GM12878 (cell line): ENCODE measurements at regions not wholly inside any gene's neighbourhood (a gene's known extent, or its start where the extent isn't known, plus 50 kb on each side); places are given as distances from the start of the nearest gene placed in this dataset.

Source experiments
- ATAC-seq: fragments of 200-7000 bp; cut with Tn5 transposase; 3 replicates; pipeline ENCODE4 v1.9.1; 2020; ENCODE audit warnings: mild to moderate bottlenecking, moderate library complexity
- BruUV-seq: library from RNA; stranded (reverse); fragments of 400-500 nt; replicated peaks from 2 replicates; lab custom pipeline; 2021; lab: Mats Ljungman, UMichigan
- CTCF ChIA-PET: fragments of 300-600 bp; sonication (Branson Sonifier 250); formaldehyde crosslinking; extraction: SDS; loops from one replicate; lab custom pipeline; 2021; ENCODE audit warnings: inconsistent platforms; lab: Yijun Ruan, JAX
- POLR2A ChIA-PET: fragments of 350-600 bp; formaldehyde crosslinking; extraction: SDS; loops from one replicate; lab custom pipeline; 2021; ENCODE audit warnings: inconsistent platforms; lab: Charles Lee
- RAD21 ChIA-PET: fragments of 300-600 bp; sonication (Branson Sonifier 250); formaldehyde crosslinking; loops from one replicate; lab custom pipeline; 2023; ENCODE audit warnings: antibody characterized with exemption; ENCODE audit not compliant: unreplicated experiment; lab: Charles Lee
- SMC1A ChIA-PET: fragments of 300-600 bp; sonication (Branson Sonifier 250); formaldehyde crosslinking; loops from one replicate; lab custom pipeline; 2023; ENCODE audit not compliant: unreplicated experiment, uncharacterized antibody; lab: Charles Lee
- DNase-seq: peaks from one replicate; pipeline ENCODE4 v3.0.0-alpha.2; 2011; ENCODE audit warnings: low read depth, low spot score
- FAIRE-seq: peaks from 3 replicates; lab custom pipeline; 2011; peaks lifted over from hg19 to GRCh38; lab: Jason Lieb, UNC
- H2AFZ ChIP-seq: 2 replicates; pipeline ENCODE4 v1.6.0; 2011; ENCODE audit warnings: low read depth, low read length, control low read depth; ENCODE audit not compliant: control insufficient read depth
- H3K27ac ChIP-seq: 2 replicates; pipeline ENCODE4 v1.5.1; 2011; ENCODE audit warnings: control low read depth; ENCODE audit not compliant: control insufficient read depth, insufficient read depth
- H3K27me3 ChIP-seq, 2 experiments: replicated peaks in 1 of 2; 2 replicates each; pipeline versions ENCODE4 v1.6.0 to v1.6.1; 2011; ENCODE audit warnings: low read length in 1 of 2; ENCODE audit not compliant: control insufficient read depth in 2 of 2, insufficient read depth in 2 of 2
- H3K36me3 ChIP-seq, 2 experiments: 2 replicates each; pipeline ENCODE4 v1.5.1; 2011; ENCODE audit warnings: low read length in 1 of 2; ENCODE audit not compliant: control insufficient read depth in 2 of 2, insufficient read depth in 2 of 2
- H3K4me1 ChIP-seq: 2 replicates; pipeline ENCODE4 v1.6.1; 2011; ENCODE audit warnings: mild to moderate bottlenecking, low read length, moderate library complexity, mixed read lengths; ENCODE audit not compliant: control insufficient read depth, insufficient read depth
- H3K4me2 ChIP-seq: 2 replicates; pipeline ENCODE4 v1.6.0; 2011; ENCODE audit warnings: control low read depth; ENCODE audit not compliant: control insufficient read depth, insufficient read depth
- H3K4me3 ChIP-seq: fragments of 200-600 bp; sonication (generic); 2 replicates; pipeline ENCODE4 v1.5.1; 2016
- H3K79me2 ChIP-seq: 2 replicates; pipeline ENCODE4 v1.6.0; 2011; ENCODE audit warnings: low read length; ENCODE audit not compliant: control insufficient read depth, insufficient read depth
- H3K9ac ChIP-seq: 2 replicates; pipeline ENCODE4 v1.8.0; 2011; ENCODE audit warnings: low read length, control low read depth, mixed read lengths; ENCODE audit not compliant: control insufficient read depth, insufficient read depth
- H3K9me3 ChIP-seq: replicated peaks from 3 replicates; pipeline ENCODE4 v1.5.1; 2011; ENCODE audit warnings: mild to moderate bottlenecking, low read length; ENCODE audit not compliant: control insufficient read depth, insufficient read depth
- H4K20me1 ChIP-seq: 2 replicates; pipeline ENCODE4 v1.6.0; 2011; ENCODE audit not compliant: control insufficient read depth, insufficient read depth
- BRCA1 ChIP-seq: IDR thresholded peaks from 2 replicates; pipeline ENCODE4 v1.6.1; 2011; ENCODE audit warnings: low read depth, low read length, improper control_type of control experiment
- EZH2 ChIP-seq: IDR thresholded peaks from 2 replicates; pipeline ENCODE4 v1.6.1; 2012; ENCODE audit warnings: low read depth, mild to moderate bottlenecking, control low read depth, inconsistent platforms, low read length, borderline replicate concordance; ENCODE audit not compliant: control insufficient read depth
- FOXM1 ChIP-seq: IDR thresholded peaks from 2 replicates; pipeline ENCODE4 v1.6.1; 2012; ENCODE audit warnings: low read depth, mild to moderate bottlenecking, inconsistent platforms, low read length, moderate library complexity
- NR2C2 ChIP-seq: IDR thresholded peaks from 2 replicates; pipeline ENCODE4 v1.6.1; 2011; ENCODE audit warnings: borderline replicate concordance, low read depth; ENCODE audit not compliant: control insufficient read depth, insufficient read length
- RAD21 ChIP-seq: IDR thresholded peaks from 2 replicates; pipeline ENCODE4 v1.6.1; 2011; ENCODE audit warnings: mild to moderate bottlenecking, low read depth, low read length, moderate library complexity; ENCODE audit not compliant: insufficient read depth
- RB1 ChIP-seq: fragments of 450-650 bp; formaldehyde crosslinking; IDR thresholded peaks from 2 replicates; pipeline ENCODE4 v1.6.1; 2017; ENCODE audit warnings: mild to moderate bottlenecking, borderline replicate concordance
- STAT1 ChIP-seq: fragments of 450-650 bp; conservative IDR thresholded peaks from 2 replicates; pipeline ENCODE4 v1.6.1; 2014; ENCODE audit warnings: antibody characterized with exemption, mild to moderate bottlenecking
- SUPT20H ChIP-seq: IDR thresholded peaks from 2 replicates; pipeline ENCODE4 v1.6.1; 2011; ENCODE audit warnings: low read depth, mild to moderate bottlenecking, low read length, moderate library complexity, borderline replicate concordance; ENCODE audit not compliant: control insufficient read depth
- TAF1 ChIP-seq: IDR thresholded peaks from 2 replicates; pipeline ENCODE4 v1.6.1; 2011; ENCODE audit warnings: mild to moderate bottlenecking, low read depth, low read length, borderline replicate concordance
- TCF3 ChIP-seq: IDR thresholded peaks from 2 replicates; pipeline ENCODE4 v1.6.1; 2012; ENCODE audit warnings: low read depth, mild to moderate bottlenecking, low read length, borderline replicate concordance; ENCODE audit not compliant: insufficient read depth
- WGBS: methylation state at CpG from one replicate; pipeline ENCODE4 v1.1.6; 2016; ENCODE audit warnings: low lambda C conversion rate; ENCODE audit not compliant: insufficient replicate concordance, insufficient coverage; ENCODE audit errors: missing lambda C conversion rate; 5-methylcytosine and 5-hydroxymethylcytosine counted together
- in situ Hi-C: fragments of 300-500 bp; cut with MboI; formaldehyde crosslinking; loops from 9 replicates; pipeline ENCODE4 v1.14.3; 2018; ENCODE audit warnings: mixed read lengths
- intact Hi-C: fragments of 100-400 bp; cut with micrococcal nuclease; formaldehyde crosslinking; loops from one replicate; pipeline ENCODE4 v1.14.2; 2022; ENCODE audit not compliant: unreplicated experiment

DNA sequence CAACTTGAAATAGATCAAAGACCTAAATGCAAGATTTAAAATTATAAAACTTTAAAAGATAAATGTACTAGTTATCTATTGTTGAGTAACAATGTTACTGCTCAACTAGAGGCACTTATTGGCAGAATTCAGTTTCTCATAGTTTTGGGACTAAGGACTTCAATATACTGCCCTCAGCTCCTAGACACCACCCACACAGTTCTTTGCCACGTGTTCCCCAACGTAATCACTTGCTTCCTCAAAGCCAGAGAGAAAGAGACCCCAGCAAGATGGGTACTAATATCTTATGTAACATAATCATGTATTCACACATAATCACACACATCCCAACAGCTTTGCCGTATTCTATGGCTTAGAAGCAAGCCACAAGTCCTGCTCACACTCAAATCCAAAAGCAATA, 50.3 kb upstream of the SLC22A16 start:
- Histone ChIP-seq H3K36me3 (no peaks in the 10 kb centered on the region), H3K4me1 (no peaks in the 10 kb centered on the region), H4K20me1 (no peaks in the 10 kb centered on the region), H3K4me3 (no peak overlapping the region), H3K4me2 (no peak overlapping the region), H3K27me3 (peaks cover 0 to 1% of the 10 kb centered on the region in 2 experiments; a peak in 2 of 4 replicates), H3K79me2 (no peaks in the 10 kb centered on the region), H3K9me3 (no peaks in the 10 kb centered on the region; the same call in 2 of the 3 replicates), H3K27ac (no peak overlapping the region), H3K9ac (no peak overlapping the region), H2AFZ (no peak overlapping the region)
- in situ Hi-C loops = loop anchor here (5.0 kb wide), 1 partner anchor 686 kb away; no protein-coding TSS in a partner anchor
- DNase-seq (no peak), FAIRE-seq (no peak), ATAC-seq (no peak)
- 33% methylated on average over 3 of the region's 3 CpGs for WGBS
- intact Hi-C loops = loop anchor here (5.0 kb wide), 1 partner anchor 351 kb away; no protein-coding TSS in a partner anchor
- ChIA-PET CTCF (interaction anchor here (0.6 to 3.2 kb wide), 12 partner anchors 15 to 1382 kb away, joined by 3 to 28 read pairs (median 4); no protein-coding TSS in a partner anchor), POLR2A (no interaction called here), SMC1A (interaction anchor here (0.8 to 3.4 kb wide), 4 partner anchors 63 to 418 kb away, joined by 3 to 24 read pairs (median 5); no protein-coding TSS in a partner anchor), RAD21 (interaction anchor here (0.7 to 2.3 kb wide), 4 partner anchors 352 to 429 kb away, joined by 3 to 9 read pairs (median 4); no protein-coding TSS in a partner anchor)
- BruUV-seq = no TSS peak
- no peak for TF ChIP-seq TCF3
- no peak for TF ChIP-seq BRCA1
- TF ChIP-seq FOXM1 = no peak
- TF ChIP-seq EZH2 = no peak
- no peak for TF ChIP-seq STAT1
- TF ChIP-seq RAD21 = no peak
- no peak for TF ChIP-seq NR2C2
- TF ChIP-seq RB1 = no peak
- TF ChIP-seq SUPT20H = no peak
- TF ChIP-seq TAF1 = no peak
